GM18508 (cell line): ENCODE measurements at regions not wholly inside any gene's neighbourhood (a gene's known extent, or its start where the extent isn't known, plus 50 kb on each side); places are given as distances from the start of the nearest gene placed in this dataset.
"Not testable (repeated sequence)": the region's sequence is repeated elsewhere in the genome, so short reads cannot be mapped to it uniquely, and the experiment has no call there.

Experiments used
- ATAC-seq: cut with Tn5 transposase; IDR thresholded peaks from one replicate; pipeline ENCODE4 v1.9.1; 2021; ENCODE audit warnings: moderate number of reproducible peaks; ENCODE audit not compliant: insufficient read depth, unreplicated experiment

DNA sequence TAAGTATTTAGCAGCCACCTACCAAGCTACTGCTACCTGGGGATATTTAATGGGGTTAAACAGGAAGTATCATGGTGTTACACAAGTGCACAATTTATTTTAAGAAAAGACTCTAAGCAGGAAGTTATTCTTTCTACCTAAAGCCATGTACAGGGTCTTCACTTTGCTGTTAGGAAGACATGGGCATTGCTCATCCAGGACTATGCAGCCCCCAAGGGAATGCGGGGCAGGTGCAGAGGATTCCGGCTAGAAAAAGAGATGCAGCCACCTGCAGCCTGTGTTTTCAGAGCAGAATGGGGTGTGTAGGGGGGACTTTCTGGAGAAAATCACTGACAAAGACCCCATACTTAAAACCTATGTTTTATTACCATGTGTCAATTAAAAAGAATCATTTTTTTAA is 399.1 kb upstream of the NOX3 start:
- no peak for ATAC-seq

GRCh38 chr6:155853011-155853410 is 397.4 kb upstream of the NOX3 start:
- ATAC-seq = no peak

DNA sequence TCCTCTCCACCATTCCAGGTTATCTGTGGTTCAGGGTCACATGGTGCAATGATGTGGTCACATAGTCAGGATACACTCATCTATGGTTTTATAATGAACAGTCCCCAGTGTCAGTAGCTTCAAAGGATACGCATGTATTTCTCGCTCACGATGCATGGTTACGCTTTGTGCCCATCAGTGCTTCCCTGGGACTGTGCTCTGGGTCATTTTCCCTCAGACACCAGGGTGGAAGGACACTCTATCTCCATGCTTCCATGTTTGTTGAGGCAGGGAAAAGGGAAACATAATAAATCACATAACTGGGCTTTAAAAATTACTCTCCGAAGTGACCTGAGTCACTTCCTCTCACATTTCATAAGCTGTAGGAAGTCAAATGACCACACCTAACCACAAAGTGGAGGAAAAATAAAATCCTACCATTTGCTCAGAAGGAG is 394.8 kb upstream of the NOX3 start:
- ATAC-seq = no peak

GRCh38 chr6:155847711-155848110 is 392.1 kb upstream of the NOX3 start:
- no peak for ATAC-seq

DNA sequence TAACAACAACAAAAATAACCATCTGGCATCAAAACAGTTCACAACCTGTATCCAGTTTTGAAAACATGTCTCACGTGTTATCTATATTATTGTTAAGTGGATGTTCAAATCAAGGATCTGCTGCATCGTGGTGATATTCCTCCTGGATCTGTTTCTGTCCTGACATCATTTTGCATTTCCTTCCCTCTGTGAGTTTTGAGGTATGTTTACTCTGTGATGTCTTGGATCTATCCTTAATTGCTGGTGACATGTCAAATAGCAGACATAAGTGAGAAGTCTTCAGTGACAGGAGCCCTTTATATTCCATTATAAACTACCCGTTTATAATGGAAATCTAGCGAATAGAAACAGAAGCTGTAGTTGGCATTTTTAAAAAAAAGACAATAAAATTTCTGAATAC is 381.8 kb upstream of the NOX3 start:
- no peak for ATAC-seq

GRCh38 chr6:155832596-155832995 is 377.0 kb upstream of the NOX3 start:
- no peak for ATAC-seq

DNA sequence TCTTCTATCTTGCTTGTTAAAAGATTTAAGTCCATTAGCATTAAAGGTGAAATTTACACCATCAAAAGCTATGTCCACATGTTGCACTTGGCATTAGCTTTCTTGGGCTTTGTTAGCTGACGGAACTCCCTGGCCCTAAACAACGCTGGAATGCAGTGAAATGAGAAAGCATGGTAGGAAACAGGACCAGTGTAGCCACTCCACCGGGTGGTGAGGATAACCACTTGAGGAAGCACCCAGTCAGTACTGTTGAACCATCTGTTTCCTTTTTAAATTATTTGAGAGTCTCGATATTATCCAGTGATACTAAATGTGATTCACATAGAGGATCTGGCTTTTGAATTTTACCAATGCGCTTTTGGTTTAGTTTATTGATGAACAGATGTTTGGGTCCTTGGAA is 374.9 kb upstream of the NOX3 start:
- no peak for ATAC-seq

DNA sequence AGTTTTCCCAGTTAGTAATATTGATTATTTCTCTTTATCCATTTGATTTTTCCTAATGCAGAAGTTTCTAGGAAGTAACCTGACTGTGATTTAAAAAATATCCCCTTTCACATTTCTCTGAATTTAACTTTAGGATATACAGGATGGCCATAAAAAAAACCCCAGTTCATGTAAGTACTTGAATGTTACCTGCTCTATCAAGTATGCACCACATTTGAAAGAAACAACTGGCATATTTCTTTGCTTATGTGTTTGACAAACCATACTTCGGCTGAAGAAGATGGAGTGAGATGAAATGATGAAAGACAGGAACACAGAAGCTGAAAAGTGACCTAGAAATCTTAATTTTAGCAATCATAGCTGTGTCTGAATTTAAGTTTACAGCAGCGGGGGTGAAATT is 374.0 kb upstream of the NOX3 start:
- ATAC-seq = no peak

GRCh38 chr6:155828989-155829388 is 373.4 kb upstream of the NOX3 start:
- ATAC-seq = no peak

DNA sequence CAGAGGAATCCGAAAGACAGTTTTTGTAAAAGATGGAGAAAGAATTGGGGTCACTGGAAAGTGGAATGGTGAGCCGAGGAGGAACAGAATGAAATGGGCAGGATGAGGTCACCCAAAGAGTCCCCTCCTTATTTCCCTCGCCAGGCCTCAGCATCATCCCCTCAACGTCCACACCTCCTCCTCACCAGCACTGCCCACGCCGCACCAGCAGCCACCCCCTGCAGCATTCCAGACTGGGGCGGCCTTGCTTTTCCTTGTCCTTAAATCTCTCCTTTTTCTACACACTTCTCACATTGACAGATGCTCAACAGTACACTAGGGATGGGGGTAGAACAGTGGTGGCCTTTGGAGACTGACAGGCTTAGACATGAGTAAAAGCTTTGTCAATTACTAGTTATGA is 363.1 kb upstream of the NOX3 start:
- ATAC-seq = no peak

- ATAC-seq = no peak
These were observed 357.9 kb upstream of the NOX3 start for GRCh38 chr6:155813548-155813947.

DNA sequence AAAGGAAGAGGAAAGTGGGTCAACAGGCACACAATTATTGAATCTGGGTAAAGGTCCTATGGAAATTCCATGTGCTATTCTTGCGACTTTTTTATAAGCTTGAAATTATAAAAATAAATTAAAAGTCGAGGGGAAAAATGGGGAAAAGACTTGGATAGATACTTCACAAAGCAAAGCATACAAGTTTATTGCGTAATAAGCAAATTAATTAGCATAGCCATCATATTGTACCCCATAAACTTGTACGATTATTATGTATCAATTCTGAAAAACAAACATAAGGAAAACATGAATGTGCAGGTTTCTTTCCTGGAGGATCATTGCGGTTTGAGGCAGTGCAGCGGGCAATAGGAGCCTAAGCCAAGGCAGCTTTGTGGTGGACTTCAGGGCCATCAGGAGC is 351.6 kb upstream of the NOX3 start:
- ATAC-seq = no peak

DNA sequence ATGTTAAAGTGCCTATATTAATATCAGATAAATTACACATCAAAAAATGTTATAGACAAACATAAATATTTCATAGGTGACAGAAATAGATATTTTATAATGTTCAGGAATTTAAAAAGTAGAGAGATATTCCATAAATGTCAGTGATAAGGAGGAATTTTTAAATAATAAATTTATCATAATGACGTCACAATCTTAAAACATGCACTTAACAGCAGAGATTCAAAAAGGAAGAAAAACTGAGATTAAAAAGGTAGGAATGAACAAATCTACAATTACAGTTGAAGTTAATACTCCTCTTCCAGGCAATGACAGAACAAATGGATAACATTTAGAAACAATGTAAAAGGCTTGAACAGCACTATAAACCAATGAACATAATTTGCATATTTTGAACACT is 345.4 kb upstream of the NOX3 start:
- ATAC-seq = no peak

- not testable (repeated sequence) for ATAC-seq
These were observed 343.2 kb upstream of the NOX3 start for GRCh38 chr6:155798876-155799275.

- no peak for ATAC-seq
These were observed 339.6 kb upstream of the NOX3 start for GRCh38 chr6:155795173-155795796.

- ATAC-seq = no peak
These were observed 336.3 kb upstream of the NOX3 start for GRCh38 chr6:155791891-155792290.

DNA sequence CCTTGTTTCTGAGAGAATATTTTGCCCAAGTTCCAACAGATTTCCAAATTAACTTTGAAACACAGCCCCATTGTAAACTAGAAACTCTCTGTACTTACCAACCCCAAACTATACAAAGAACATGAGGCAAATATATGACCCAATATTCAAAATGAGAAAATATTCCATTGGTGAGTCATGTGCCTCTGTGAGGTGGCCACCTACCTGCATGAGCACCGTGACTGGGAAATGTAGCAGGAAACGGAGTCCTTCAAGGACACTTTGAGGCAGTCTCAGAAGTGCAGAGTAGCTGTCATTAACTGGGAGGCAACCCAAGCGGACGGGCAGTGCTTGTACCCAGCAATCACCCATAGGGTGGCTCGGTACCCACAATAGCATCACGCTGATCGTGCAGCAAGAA is 335.5 kb upstream of the NOX3 start:
- ATAC-seq = no peak

GRCh38 chr6:155787168-155787567 is 331.5 kb upstream of the NOX3 start:
- no peak for ATAC-seq

DNA sequence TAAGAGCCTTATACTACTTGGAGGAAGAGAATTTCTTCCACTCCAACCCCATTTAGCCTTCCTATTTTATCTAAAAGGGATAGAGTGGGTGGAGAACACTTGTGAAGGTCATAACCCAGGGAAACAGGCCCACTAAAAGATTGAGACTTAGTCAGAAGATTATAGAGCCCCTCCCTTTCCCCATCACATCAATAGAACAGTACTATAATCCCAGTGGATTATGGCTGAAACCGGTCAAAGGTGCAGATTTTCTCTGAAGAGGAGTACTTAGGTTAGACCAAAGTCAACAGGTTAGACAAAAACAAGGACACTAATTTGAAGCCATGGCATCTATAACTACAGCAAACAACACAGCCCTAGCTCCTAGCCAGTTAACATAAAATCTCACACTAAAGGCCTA is 330.9 kb upstream of the NOX3 start:
- no peak for ATAC-seq

DNA sequence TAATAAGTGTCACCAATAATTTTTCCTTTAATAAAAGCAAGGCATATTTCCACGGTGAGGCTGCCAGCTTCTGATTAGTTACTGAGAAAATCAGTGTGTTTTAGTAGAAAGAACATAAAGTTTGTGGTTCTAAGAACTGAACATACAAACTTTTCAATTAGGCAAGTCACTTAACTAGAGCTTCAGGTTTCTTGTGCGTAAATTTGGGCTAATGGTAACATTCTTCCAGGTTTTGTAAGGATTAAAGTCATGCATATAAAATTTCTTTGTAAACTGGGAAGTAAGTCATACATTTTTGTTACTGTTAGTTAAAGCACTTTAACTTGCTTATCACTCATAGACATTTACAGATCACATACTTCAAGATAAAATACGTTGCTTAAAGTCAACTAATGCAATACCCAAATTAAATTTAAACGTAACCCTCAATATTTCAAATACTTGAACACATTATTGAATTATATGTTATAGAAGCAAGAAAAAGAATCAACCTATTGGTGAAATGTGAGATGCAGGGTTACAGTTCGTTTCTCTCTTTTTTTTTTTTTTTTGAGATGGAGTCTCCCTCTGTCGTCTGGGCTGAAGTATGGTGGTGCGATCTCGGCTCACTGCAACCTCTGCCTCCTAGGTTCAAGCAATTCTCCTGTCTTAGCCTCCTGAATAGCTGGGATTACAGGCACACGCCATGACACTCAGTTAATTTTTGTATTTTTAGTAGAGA is 327.3 kb upstream of the NOX3 start:
- ATAC-seq = no peak

GRCh38 chr6:155782320-155782731 is 326.7 kb upstream of the NOX3 start:
- no peak for ATAC-seq

GRCh38 chr6:155779456-155779855 is 323.8 kb upstream of the NOX3 start:
- no peak for ATAC-seq
